ENCODE measurements at regions not wholly inside any gene's neighbourhood (a gene's known extent, or its start where the extent isn't known, plus 50 kb on each side); places are given as distances from the start of the nearest gene placed in this dataset.

- Histone ChIP-seq H3K9ac (ENCODE audit: control insufficient read depth, extremely low read depth, insufficient read depth, low read length) (no peak overlapping the region), H3K27ac (ENCODE audit: control insufficient read depth, insufficient read depth, low read length) (no peak overlapping the region), H3K27me3 (ENCODE audit: control insufficient read depth, extremely low read depth, insufficient read depth, low read length) (no peaks in the 10 kb centered on the region), H3K9me3 (ENCODE audit: control insufficient read depth, low read depth, low read length) (no peaks in the 10 kb centered on the region), H3K4me2 (ENCODE audit: control insufficient read depth, extremely low read depth, insufficient read depth, low read depth, low read length) (no peak overlapping the region), H2AFZ (ENCODE audit: control insufficient read depth, low read length) (no peak overlapping the region), H3K36me3 (ENCODE audit: control insufficient read depth in 2 of 2, extremely low read depth in 1 of 2, insufficient read depth in 2 of 2, low read length in 2 of 2) (no peaks in the 10 kb centered on the region), H4K20me1 (ENCODE audit: control insufficient read depth, extremely low read depth, insufficient read depth, low read length) (no peaks in the 10 kb centered on the region), H3K4me1 (ENCODE audit: control insufficient read depth, extremely low read depth, insufficient read depth, low read length) (no peaks in the 10 kb centered on the region), H3K79me2 (ENCODE audit: control insufficient read depth, insufficient read depth, low read length) (no peaks in the 10 kb centered on the region), H3K9me1 (ENCODE audit: control insufficient read depth, extremely low read depth, insufficient read depth, low read length) (no peaks in the 10 kb centered on the region), H3K4me3 (ENCODE audit: control insufficient read depth in 2 of 3, extremely low read depth in 1 of 3, insufficient read depth in 2 of 3, low read depth in 1 of 3, low read length in 3 of 3) (no peak overlapping the region)
- dilution Hi-C loops (cut with MboI; ENCODE audit: extremely low pct_ligation_motif_present, low sequenced_read_pairs), result no loop called here
- no peak for FAIRE-seq
- no peak for TF ChIP-seq EZH2 (IDR thresholded peaks at IDR 0.05; ENCODE audit: low read length)
- TF ChIP-seq, protein P1, sequence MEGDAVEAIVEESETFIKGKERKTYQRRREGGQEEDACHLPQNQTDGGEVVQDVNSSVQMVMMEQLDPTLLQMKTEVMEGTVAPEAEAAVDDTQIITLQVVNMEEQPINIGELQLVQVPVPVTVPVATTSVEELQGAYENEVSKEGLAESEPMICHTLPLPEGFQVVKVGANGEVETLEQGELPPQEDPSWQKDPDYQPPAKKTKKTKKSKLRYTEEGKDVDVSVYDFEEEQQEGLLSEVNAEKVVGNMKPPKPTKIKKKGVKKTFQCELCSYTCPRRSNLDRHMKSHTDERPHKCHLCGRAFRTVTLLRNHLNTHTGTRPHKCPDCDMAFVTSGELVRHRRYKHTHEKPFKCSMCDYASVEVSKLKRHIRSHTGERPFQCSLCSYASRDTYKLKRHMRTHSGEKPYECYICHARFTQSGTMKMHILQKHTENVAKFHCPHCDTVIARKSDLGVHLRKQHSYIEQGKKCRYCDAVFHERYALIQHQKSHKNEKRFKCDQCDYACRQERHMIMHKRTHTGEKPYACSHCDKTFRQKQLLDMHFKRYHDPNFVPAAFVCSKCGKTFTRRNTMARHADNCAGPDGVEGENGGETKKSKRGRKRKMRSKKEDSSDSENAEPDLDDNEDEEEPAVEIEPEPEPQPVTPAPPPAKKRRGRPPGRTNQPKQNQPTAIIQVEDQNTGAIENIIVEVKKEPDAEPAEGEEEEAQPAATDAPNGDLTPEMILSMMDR (optimal IDR thresholded peaks at IDR 0.05 in 1 of 3, IDR thresholded peaks at IDR 0.05 in 1 of 3, conservative IDR thresholded peaks at IDR 0.05 in 1 of 3; ENCODE audit: extremely low read depth in 1 of 3, insufficient read depth in 2 of 3, low read length in 3 of 3), result no peak
- DNase-seq (ENCODE audit: low read depth, low spot score), result no peak
Observed at GRCh38 chr17:70916469-70916868, 747.1 kb downstream of the KCNJ2 start.

- Histone ChIP-seq H3K9ac (ENCODE audit: control insufficient read depth, extremely low read depth, insufficient read depth, low read length) (no peak overlapping the region), H3K27ac (ENCODE audit: control insufficient read depth, insufficient read depth, low read length) (no peak overlapping the region), H3K4me2 (ENCODE audit: control insufficient read depth, extremely low read depth, insufficient read depth, low read depth, low read length) (no peak overlapping the region), H3K27me3 (ENCODE audit: control insufficient read depth, extremely low read depth, insufficient read depth, low read length) (no peaks in the 10 kb centered on the region), H3K9me3 (ENCODE audit: control insufficient read depth, low read depth, low read length) (no peaks in the 10 kb centered on the region), H3K4me1 (ENCODE audit: control insufficient read depth, extremely low read depth, insufficient read depth, low read length) (no peaks in the 10 kb centered on the region), H3K79me2 (ENCODE audit: control insufficient read depth, insufficient read depth, low read length) (no peaks in the 10 kb centered on the region), H3K4me3 (ENCODE audit: control insufficient read depth in 2 of 3, extremely low read depth in 1 of 3, insufficient read depth in 2 of 3, low read depth in 1 of 3, low read length in 3 of 3) (no peak overlapping the region), H2AFZ (ENCODE audit: control insufficient read depth, low read length) (no peak overlapping the region), H4K20me1 (ENCODE audit: control insufficient read depth, extremely low read depth, insufficient read depth, low read length) (no peaks in the 10 kb centered on the region), H3K9me1 (ENCODE audit: control insufficient read depth, extremely low read depth, insufficient read depth, low read length) (no peaks in the 10 kb centered on the region), H3K36me3 (ENCODE audit: control insufficient read depth in 2 of 2, extremely low read depth in 1 of 2, insufficient read depth in 2 of 2, low read length in 2 of 2) (no peaks in the 10 kb centered on the region)
- dilution Hi-C loops (cut with MboI; ENCODE audit: extremely low pct_ligation_motif_present, low sequenced_read_pairs), result no loop called here
- DNase-seq (ENCODE audit: low read depth, low spot score), result no peak
- no peak for FAIRE-seq
- TF ChIP-seq EZH2 (IDR thresholded peaks at IDR 0.05; ENCODE audit: low read length), result no peak
- TF ChIP-seq, protein P1 (optimal IDR thresholded peaks at IDR 0.05 in 1 of 3, IDR thresholded peaks at IDR 0.05 in 1 of 3, conservative IDR thresholded peaks at IDR 0.05 in 1 of 3; ENCODE audit: extremely low read depth in 1 of 3, insufficient read depth in 2 of 3, low read length in 3 of 3), result no peak
Observed at GRCh38 chr17:70919241-70919640, 749.9 kb downstream of the KCNJ2 start.

Measured in keratinocyte (primary cell).